SW 1271 (cell line): ENCODE measurements at regions not wholly inside any gene's neighbourhood (a gene's known extent, or its start where the extent isn't known, plus 50 kb on each side); places are given as distances from the start of the nearest gene placed in this dataset.
"Not testable (repeated sequence)": the region's sequence is repeated elsewhere in the genome, so short reads cannot be mapped to it uniquely, and the experiment has no call there.

Experiments
- DNase-seq, 2 experiments: peaks; one replicate each; lab custom pipeline; 2025; lab: John Stamatoyannopoulos, UW

DNA sequence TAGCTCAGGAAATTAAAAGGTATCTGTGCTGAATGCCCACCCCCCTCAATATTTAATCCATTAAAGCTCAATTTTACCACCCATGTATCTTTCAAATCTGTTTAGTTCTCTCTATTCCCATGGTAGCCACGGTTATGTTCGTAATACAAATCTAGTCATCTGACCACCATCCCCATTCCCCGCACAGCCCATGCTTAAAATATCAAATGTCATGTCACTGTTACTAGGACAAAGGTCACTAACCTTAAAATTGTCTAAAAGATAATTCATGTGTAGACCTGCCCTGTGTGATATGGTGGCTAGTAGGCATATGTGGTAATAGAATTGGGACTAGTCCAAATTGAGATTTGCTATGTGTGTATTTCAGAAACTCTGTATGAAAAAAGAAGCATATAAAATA, 728.5 kb upstream of the B3GALT2 start:
- no peak for DNase-seq

DNA sequence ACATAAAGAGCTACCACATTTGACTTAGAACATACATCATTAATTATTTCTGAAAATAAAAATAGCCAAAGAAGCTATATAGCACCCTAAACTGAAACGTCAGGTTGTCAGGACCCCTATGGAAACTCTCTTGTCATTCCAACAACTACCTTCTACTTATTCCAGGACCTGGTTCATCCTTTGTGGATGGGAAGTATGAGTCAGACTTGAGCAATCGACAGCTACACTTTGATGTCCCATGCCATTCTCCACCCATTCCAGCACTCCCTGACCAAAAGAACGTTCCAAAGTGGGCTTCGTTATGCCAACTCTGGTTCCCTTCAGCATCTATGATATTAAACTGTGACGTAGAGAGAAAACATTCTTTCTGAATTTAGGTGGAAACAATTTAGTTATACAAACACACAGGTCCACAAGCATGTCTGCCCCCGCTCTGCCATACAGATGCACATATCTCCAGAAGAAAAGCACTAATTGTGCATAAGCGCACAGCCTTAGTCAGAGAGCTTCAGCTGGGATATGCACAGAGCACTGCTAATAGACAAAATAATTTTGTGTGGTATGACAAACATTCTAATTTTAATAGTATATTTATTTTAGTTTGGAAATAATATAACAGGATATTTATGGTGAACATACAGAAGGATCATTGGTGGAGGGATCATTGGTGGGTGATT, 723.1 kb upstream of the B3GALT2 start:
- DNase-seq = no peak

DNA sequence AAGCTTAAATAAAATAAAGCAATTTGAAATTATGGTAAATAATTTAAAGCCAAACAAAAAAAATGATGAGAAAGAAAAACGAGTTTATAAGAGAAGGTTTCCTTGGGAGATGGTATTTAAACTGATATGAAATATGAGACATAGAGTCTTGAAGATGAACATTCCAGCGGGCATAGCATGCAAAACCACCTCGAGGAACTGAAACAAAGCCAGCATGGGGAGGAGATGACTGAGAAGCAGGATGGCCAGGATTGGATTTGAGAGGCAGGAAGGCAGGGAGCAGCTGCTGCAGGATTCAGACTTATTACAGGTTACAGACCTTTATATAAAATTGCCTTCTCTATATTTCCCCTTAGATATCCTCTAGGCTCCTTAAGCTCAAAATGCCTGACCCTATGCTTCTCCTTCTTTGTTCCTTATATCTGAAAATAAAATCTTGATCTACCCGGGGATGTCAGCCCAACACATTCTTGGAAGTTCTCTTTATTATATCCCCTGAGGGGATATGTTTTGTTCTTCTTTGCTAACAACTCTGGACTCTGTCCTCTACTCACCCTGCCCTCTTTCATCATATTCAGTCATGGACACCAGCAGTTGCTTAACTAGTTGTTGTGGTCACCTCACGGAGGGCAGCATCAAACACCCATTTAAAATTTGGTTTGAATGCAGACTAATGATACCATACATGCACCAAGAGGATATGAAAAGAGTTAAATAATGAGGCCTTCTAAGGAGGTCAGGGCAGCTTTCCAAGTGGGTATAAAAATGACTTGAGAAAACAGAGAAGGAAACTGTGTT, 719.1 kb upstream of the B3GALT2 start:
- no peak for DNase-seq

DNA sequence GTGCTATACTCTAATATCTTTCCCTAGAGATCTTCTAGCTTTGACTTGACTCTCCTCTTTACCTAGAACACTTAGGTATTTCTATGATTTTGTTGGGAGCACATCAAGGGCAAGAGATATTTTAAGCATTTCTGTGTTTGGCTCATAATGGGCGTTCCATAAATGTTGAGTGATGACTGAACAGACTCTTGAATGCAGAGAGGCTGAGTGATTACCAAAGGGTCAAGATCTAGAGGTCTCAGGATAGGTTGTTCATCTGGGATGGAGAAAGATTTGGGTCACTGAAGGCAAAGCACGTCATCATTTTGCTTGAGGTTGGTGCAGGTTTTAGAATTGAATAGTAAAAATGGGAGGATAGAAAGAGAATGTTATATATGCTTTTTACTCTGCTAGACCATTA, 705.4 kb upstream of the B3GALT2 start:
- DNase-seq = no peak

DNA sequence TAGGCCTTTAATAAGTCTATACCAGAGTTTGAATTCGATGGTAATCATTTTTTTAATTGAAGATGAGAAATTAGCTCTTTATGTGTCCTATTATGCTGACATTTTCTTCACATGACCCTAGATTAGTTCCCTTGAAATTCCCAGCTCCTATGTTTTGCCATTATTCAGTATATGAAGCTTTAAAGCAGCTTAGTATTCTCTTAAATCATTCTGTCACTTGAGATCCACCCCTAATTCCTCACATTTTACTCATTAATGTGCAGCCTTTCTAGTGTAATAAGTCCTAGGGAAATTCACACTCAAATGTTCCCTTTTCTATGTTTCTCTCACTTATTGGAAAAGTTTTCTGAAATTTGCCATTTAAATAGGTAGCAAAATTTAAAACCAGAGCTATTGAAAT, 704.5 kb upstream of the B3GALT2 start:
- no peak for DNase-seq

DNA sequence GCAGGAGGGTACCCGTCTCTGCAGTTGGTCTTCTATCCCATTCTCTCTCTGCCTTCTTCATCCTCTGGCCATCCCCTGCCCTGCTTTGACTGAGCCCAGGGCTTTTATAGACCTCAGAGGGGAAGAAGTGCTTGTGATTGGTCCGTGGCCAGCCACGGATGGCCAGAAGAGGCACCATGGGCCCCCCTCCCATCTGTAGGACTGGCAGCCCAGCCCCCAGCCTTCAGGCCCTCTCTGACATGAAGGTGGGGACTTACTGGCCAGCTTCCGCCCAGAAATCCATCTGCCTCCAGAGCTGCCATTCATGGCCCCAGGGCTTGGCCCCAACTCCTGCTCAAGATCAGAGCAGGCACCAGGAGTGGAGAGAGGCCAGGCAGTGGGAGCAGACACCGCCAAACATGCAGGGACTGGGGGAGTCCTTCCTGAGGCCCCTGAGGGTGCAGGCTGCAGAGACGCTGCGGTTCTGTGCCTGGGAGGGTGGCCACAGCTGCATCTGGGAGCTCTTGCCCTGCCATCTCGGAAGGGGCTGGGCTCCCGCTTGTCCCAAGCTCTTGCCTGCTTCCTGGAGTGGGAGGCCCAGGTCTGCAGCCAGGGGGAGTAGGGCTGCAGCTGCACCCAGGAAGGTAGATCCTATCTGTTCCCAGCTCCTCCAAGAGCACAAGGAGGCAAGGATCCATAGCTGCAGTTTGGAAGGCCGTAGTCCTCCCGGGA, 698.6 kb upstream of the B3GALT2 start:
- DNase-seq = no peak

DNA sequence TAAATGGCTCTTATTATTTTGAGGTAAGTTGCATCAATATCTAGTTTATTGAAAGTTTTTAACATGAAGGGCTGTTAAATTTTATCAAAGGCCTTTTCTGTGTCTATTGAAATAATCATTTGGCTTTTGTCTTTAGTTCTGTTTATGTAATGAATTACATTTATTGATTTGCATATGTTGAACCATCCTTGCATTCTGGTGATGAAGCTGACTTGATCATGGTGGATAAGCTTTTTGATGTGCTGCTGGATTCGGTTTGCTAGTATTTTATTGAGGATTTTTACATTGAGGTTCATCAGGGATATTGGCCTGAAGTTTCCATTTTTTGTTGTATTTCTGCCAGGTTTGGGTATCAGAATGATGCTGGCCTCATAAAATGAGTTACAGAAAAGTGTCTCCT, 691.5 kb upstream of the B3GALT2 start:
- not testable (repeated sequence) for DNase-seq

DNA sequence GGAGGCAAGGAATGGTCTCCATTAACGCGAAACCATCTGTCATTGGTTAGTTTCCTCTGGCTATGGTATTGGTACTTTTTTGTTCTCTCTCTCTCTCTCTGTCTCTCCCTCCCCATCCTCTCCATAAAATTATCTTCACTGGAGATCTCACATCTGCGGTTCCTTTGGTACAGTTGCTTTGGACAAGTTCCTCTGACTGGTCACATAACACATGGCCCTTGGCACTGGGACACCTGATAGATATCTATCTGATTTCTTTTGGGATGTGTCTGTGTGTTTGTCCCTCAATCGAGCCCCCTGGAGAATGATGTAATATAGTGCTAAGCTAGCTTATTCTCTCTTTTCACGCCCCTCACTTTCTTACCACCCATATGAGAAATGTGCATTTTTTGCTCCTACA, 682.0 kb upstream of the B3GALT2 start:
- no peak for DNase-seq

DNA sequence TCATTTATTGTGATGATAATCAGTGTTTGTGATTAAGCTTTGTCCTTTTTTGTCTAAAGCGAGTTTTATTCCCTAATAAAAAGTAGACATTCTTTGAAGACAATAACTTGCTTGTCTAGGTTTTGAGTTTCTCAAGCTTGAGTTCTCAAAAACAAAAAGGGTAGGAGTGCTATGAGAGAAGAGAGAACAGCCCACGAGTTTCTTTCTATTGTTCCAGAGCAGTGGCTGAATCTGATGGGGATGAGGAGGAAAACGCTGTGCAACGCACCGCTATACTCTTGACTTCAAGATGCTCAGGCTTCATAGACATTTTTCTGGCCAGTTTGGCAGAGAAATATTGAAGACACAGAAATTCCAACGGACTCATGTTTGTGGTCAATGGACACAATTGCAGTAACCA, 669.8 kb upstream of the B3GALT2 start:
- DNase-seq = no peak

DNA sequence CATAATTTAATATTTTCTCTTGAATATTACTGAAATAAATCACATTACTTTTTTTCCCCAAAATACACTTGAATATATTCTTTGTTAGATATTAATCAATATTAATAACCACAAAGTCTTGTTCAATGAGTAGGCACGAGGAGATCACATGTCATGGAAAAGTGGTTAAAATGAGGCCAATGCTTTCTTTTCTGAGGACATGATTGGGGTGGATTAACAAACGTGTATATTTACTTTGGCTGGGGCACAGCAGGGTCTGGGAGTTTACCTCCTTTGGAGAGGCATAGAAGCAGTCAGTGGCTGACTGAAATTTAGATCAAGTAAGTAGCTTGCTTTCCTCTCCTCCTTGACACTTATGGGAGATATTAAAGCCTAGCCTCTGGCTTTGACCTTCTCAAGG, 664.3 kb upstream of the B3GALT2 start:
- no peak for DNase-seq

DNA sequence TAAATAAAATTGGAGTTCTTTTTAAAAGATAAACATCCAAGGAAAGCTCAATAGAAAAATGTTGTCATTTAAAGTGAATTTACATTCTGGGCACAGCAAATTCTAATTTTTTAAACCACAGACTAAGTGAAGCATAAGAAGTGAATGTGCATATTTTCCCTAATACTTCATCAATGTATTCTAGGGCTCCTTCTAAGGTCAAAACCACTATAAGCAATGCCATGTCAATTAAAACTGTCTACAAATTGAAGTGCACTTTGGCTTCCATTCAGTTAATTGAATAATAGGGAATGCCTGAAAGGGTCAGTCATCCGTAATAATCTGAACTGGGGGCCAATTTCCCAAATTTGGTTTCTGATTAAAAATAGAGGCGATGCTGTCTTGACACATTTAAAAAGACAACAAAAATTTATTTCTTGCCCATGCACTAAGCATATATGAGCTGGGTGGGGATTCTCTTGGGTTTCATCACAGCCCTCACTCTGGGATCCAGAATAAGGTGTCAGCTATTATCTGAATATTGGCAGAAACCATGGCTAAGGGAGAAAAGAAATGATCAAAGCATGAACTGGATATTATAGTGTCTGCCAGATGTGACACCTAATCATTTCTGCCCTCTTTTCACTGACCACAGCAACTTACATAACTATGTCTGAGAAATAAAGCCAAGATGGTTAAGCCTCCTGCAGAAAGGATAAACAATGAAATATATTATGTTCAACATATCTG, 660.6 kb upstream of the B3GALT2 start:
- no peak for DNase-seq

DNA sequence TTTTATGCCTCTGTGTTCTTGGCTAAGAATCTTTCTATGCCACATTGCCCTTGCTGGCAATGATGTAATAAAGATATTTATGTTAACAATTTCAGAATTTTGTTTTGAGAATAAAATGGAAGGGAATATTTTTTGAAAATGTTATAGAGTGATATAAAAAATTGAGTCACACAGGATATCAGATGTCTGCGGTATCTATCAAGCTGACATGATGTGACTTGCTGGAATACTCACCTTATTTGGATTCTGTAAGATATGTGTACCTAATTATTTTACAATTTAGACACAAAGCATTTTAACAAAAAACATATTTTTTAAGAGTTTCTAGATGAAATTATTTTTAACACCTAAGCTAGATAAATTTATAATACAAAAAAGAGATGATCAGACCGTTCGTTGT, 660.0 kb upstream of the B3GALT2 start:
- DNase-seq = no peak

DNA sequence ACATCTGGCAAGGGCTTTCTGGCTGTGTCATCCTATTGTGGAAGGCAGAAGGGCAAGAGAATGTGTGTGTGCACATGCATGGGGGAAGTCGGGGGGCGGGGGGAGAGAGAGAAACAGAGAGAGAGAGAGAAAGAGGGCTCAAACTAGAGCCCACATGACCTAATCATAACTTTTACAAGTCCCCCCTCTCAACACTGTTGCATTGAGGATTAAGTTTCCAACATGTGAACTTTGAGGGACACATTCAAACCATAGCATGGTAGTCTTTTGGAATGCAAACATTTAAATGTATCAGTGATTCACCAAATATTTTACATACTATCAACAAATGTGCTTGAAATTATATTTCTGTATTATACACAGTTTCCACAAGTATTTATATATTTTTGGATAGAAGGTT, 655.4 kb upstream of the B3GALT2 start:
- DNase-seq = no peak

DNA sequence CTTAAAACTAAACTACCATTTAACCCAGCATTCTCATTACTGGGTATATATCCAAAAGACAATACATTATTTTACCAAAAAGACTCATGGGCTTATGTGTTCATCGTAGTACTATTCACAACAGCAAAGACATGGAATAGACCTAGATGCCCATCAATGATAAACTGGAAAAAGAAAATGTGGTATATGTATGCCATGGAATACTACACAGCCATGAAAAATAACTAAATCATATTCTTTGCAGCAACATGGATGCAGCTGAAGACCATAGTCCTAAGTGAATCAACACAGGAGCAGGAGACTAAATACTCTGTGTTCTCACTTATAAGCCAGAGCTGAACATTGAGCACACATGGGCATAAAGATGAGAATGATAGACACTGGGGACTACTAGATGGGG, 645.1 kb upstream of the B3GALT2 start:
- no peak for DNase-seq

DNA sequence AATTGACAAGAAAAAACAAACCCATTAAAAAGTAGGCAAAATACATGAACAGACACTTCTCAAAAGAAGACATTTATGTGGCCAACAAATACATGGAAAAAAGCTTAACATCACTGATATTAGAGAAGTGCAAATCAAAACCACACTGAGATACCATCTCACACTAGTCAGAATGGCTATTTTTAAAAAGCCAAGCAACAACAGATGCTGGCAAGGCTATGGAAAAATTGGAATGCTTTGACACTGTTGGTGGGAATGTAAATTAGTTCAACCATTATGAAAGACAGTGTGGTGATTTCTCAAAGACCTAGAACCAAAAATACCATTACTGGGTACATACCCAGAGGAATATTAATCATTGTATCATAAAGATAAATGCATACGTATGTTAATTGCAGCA, 641.1 kb upstream of the B3GALT2 start:
- DNase-seq = no peak

DNA sequence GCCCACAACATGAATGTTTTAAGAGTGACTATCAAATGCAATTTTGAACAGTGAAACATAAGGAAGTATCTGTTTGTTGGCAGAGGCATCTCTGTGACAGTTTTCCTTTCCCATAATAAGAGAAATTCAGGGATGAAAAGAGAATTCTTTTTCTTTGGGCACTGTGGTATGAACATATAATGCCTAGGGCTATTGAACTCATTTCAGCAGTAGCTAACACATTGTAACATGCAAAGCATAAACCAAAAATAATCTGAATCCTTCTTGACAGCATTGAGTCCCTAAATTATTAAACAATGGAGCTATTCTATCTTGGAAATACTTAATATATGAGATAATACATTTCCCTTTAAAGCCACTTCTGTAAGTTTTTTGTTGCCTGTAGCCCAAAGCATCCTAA, 633.0 kb upstream of the B3GALT2 start:
- DNase-seq = no peak

DNA sequence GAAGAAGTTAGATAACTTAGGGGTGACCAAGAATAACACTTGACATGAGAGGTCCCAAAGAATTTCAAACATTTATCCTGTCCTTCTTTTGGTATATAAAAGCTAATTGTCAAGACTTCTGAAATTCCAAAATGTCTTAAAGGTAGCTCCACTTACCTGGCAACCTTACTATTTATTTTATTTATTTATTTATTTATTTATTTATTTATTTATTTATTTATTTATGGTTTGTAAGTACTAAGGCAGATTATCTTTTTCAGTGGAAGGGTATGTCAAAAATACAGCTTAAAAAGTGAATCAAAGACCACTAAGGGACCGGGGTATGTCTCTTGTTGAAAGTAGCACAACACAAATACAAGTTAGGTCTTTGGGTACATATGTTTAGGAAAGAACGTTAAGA, 620.8 kb upstream of the B3GALT2 start:
- DNase-seq = no peak

DNA sequence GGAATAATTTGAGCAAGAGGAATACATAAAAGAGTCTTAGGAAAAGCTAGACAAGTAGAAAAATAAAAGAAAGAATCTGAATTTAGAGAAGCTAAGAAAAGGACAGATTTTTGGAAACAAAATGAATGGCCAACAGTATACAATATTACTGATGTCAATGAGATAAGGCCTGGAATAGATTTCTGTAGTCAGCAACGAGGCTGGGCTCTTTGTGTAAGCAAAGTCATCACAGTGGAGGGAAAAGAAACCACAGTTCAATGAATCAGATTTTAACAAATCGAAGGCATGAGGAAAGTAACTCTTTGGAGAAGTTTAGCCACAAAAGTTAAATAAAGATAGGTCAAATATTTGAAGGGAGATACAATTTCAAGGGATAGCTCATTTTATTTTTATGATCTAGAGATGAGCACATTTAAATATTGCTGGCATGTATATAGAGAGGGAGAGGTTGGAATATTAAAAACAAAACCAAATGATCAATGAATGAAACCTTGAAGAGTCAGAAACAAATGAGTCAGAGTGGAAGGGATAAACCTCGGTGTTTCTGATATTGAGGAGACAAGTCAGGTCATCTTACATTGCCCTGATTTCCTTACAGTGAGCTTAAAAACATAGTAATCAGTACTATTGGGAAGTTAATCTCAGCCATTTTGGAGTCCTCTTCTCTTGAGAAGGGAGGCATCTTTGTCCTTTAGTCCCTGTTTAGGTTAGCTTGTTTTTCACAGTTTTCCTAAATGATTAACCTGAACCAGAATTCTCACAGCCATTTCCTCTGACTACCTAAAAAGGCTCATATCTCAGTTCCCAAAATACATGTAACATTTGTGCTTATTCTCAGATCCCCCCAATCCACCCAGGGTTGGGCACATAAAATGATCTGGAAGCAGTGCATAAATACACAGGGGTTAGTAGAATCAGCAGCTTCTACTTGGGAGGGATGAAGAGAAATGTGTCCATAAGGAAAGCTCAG, 620.0 kb upstream of the B3GALT2 start:
- DNase-seq = no peak

DNA sequence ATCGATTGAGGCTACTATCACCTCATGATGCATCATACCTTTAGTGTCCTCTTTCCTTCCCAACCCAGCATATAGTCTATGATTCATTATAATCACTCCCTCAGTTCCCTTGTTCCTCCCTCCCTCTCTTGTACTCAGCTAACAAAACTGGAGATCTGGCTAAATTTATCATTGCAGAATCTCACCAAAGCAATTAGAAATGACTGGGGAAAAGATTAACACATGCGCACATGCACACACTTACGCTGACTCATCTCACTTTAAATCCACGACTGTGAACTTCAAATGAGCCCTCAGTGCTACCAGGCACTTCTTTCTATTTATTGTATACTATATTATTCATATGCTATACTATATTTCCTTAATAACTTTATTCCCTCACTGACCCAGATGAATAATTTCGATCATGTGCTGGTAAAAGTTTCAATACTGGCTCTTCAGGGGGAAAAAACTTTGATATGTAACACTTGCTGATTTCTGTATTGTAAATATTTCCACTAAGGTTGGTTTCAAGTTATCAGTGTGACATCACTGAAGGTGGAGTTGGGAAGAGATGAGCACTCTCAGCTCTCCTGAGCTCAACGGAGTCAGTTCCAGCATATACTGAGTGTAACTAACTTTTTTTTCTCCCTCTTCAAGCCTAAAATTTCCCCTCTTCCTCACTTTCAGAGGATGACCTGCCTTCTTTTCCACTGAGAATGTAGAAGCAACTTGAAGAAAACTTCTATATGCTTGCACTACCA, 613.7 kb upstream of the B3GALT2 start:
- no peak for DNase-seq

DNA sequence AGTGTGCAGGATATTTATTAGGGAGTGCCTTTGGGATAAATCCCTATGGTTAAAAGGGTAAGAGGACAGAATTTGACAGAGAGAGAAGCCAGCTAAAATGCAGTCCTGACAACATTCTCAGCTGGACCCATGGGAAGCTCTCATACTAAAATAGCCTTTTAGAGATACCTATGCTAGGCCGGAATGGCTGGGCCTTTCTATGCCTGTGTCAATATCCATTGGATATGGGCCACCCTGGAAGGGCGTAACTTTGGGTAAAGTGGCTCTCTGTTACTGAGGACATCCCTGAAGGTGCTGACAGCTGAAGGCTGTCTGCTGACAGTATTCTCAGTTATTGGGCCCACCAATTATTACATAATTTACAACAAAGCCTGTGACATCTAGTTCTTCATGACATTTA, 613.0 kb upstream of the B3GALT2 start:
- no peak for DNase-seq

DNA sequence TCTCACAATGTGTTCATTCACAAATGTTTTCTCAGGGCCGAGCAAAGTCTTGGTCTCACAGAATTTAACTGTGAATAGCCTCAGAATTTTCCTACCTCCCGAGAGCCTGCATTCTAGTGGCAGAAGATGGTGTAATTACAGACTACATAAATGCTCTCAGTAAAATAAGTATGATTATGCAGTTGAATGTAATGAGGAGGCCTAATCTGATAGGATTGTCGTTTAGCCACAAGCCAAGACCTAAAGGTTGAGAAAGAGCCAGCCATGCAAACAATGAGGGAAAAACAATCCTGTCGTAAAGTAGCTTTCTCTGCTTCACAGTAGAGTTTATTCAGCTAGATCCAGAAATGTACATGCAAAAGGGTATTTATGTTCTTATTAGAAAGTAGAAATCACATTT, 607.8 kb upstream of the B3GALT2 start:
- no peak for DNase-seq
